ENCODE measurements at regions not wholly inside any gene's neighbourhood (a gene's known extent, or its start where the extent isn't known, plus 50 kb on each side); places are given as distances from the start of the nearest gene placed in this dataset.

DNA sequence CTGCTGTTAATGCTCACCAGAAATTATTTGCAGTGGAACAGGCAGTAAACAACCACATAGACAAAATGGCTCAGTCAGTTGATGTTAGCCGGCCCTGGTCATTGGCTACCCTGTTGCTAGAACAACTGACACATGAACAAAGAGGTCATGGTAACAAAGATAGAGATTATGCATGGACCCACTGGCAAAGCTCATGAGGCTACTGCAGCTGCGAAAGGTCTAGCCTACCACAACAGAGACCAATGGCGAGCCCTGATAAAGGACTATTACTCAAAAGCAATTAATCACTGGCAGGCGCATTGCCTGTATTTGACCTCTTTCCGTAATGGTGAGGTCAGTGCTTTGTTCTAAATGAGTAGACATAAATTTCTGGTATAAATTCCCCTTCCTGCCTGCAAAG is 474.2 kb downstream of the DSC3 start:
- Mint-ChIP-seq H3K9me3 (peaks cover 6% of the 10 kb centered on the region), H3K27ac (no peak overlapping the region), H3K36me3 (no peaks in the 10 kb centered on the region), H3K27me3 (no peaks in the 10 kb centered on the region), H3K4me1 (ENCODE audit: unreplicated experiment) (no peaks in the 10 kb centered on the region), H3K4me3 (no peak overlapping the region)
- no peak for DNase-seq (ENCODE audit: extremely low spot score, unreplicated experiment)
- TF ChIP-seq, protein P1, sequence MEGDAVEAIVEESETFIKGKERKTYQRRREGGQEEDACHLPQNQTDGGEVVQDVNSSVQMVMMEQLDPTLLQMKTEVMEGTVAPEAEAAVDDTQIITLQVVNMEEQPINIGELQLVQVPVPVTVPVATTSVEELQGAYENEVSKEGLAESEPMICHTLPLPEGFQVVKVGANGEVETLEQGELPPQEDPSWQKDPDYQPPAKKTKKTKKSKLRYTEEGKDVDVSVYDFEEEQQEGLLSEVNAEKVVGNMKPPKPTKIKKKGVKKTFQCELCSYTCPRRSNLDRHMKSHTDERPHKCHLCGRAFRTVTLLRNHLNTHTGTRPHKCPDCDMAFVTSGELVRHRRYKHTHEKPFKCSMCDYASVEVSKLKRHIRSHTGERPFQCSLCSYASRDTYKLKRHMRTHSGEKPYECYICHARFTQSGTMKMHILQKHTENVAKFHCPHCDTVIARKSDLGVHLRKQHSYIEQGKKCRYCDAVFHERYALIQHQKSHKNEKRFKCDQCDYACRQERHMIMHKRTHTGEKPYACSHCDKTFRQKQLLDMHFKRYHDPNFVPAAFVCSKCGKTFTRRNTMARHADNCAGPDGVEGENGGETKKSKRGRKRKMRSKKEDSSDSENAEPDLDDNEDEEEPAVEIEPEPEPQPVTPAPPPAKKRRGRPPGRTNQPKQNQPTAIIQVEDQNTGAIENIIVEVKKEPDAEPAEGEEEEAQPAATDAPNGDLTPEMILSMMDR (conservative IDR thresholded peaks at IDR 0.05), result no peak

DNA sequence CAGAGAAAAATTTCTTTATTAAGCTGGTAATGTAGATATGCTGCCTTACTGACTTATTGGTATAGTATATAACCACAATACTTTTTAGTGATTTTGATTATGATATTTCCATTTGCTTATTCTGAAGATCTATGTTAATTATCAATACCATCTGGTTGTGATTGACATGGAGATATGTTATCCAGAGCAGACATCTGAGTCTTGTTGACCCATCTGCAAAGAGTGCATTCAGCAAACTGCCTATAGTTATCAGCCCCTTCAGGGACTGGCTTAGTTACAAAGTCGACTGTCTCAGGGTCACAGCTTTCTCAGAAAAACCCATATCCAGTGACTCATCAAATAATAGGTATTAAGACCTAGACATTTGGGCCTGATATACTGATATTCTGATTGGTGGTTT is 475.7 kb downstream of the DSC3 start:
- no peaks in the 10 kb centered on the region for H3K36me3 Mint-ChIP-seq
- no peak overlapping the region for H3K27ac Mint-ChIP-seq
- H3K9me3 Mint-ChIP-seq, result peaks cover 6% of the 10 kb centered on the region
- no peak overlapping the region for H3K4me3 Mint-ChIP-seq
- no peaks in the 10 kb centered on the region for H3K4me1 Mint-ChIP-seq (ENCODE audit: unreplicated experiment)
- TF ChIP-seq, protein P1 (conservative IDR thresholded peaks at IDR 0.05), result no peak
- no peaks in the 10 kb centered on the region for H3K27me3 Mint-ChIP-seq
- no peak for DNase-seq (ENCODE audit: extremely low spot score, unreplicated experiment)

DNA sequence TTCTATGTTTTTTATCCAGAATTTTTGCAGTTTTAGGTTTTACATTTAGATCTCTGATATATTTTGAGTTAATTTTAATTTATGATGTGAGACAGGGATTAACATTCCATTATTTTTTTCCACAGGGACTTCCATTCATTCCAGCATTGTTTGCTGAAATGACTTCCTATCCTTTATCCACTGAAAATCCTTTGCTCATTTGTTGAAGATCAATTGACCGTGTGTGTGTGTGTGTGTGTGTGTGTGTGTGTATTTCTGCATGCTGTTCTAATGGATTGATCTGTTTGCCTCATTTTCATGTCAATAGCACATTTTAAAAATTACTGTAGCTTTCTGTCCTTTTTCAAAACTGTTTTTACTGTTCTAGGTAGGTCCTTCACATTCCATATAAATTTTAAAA is 480.3 kb downstream of the DSC3 start:
- no peak overlapping the region for H3K27ac Mint-ChIP-seq
- no peaks in the 10 kb centered on the region for H3K36me3 Mint-ChIP-seq

DNA sequence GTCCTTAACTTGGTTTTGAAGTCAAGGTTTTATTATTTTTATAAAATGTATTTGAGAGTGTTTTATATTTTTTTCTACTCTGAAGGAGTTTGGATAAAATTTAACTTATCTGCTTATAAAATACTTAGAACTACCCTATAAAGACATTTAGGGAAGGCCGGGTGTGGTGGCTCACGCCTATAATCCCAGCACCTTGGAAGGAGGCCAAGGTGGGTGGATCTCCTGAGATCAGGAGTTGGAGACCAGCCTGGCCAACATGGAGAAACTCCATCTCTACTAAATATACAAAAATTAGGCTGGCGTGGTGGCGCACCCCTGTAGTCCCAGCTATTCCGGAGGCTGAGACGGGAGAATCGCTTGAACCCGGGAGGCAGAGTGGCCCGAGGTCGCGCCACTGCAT is 486.4 kb downstream of the DSC3 start:
- TF ChIP-seq, protein P1 (conservative IDR thresholded peaks at IDR 0.05), result no peak
- DNase-seq (ENCODE audit: extremely low spot score, unreplicated experiment), result no peak
- Mint-ChIP-seq H3K4me3 (no peak overlapping the region), H3K36me3 (no peaks in the 10 kb centered on the region), H3K27ac (no peak overlapping the region), H3K27me3 (no peaks in the 10 kb centered on the region), H3K9me3 (peaks cover 7% of the 10 kb centered on the region), H3K4me1 (ENCODE audit: unreplicated experiment) (no peaks in the 10 kb centered on the region)

More for the DNA sequence above, 480.3 kb downstream of the DSC3 start:
- DNase-seq (ENCODE audit: extremely low spot score, unreplicated experiment), result no peak
- TF ChIP-seq, protein P1 (conservative IDR thresholded peaks at IDR 0.05), result no peak
- Mint-ChIP-seq H3K4me1 (ENCODE audit: unreplicated experiment) (no peaks in the 10 kb centered on the region), H3K27me3 (no peaks in the 10 kb centered on the region), H3K4me3 (no peak overlapping the region), H3K9me3 (peaks cover 7% of the 10 kb centered on the region)

DNA sequence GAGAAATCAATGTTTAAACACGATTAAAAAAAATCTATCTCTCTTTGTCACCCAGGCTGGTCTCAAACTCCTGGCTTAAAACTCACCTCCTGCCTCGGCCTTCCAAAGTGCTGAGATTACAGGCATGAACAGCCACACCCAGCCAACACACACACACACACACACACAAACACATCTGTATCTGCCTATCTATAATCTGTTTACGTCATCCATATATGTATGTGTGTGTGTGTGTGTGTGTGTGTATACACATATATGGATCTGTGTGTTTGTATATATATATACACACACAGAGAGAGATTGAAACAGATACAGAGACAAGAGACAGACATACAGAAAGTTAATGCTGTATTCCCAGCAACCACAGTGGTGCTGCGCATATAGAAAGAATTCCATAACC is 497.1 kb downstream of the DSC3 start:
- H3K4me3 Mint-ChIP-seq, result no peak overlapping the region
- TF ChIP-seq, protein P1 (conservative IDR thresholded peaks at IDR 0.05), result no peak
- no peaks in the 10 kb centered on the region for H3K36me3 Mint-ChIP-seq
- no peaks in the 10 kb centered on the region for H3K27me3 Mint-ChIP-seq
- no peaks in the 10 kb centered on the region for H3K9me3 Mint-ChIP-seq
- no peak overlapping the region for H3K27ac Mint-ChIP-seq
- no peak for DNase-seq (ENCODE audit: extremely low spot score, unreplicated experiment)
- H3K4me1 Mint-ChIP-seq (ENCODE audit: unreplicated experiment), result no peaks in the 10 kb centered on the region

DNA sequence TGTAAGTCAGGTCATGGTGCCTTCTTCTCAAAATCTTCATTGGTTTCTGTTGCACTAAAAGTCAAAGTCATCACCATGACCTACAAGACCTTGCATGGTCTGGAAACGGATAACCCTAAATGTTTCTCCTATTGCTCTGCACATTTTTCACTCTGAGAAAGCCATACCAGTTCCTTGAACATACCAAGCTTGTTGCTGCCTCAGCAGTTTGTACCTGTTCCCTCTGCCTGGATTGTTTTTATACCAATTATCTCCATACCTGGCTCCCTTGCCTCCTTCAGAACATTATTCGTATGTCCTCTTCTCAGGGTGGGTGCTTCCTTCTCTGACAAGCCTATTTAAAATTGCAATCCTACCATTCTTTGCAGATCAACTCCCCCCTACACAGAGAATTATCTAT is 498.4 kb downstream of the DSC3 start:
- H3K27ac Mint-ChIP-seq, result no peak overlapping the region
- no peak for DNase-seq (ENCODE audit: extremely low spot score, unreplicated experiment)
- no peaks in the 10 kb centered on the region for H3K27me3 Mint-ChIP-seq
- H3K4me1 Mint-ChIP-seq (ENCODE audit: unreplicated experiment), result no peaks in the 10 kb centered on the region
- no peaks in the 10 kb centered on the region for H3K36me3 Mint-ChIP-seq
- no peak overlapping the region for H3K4me3 Mint-ChIP-seq
- H3K9me3 Mint-ChIP-seq, result no peaks in the 10 kb centered on the region
- TF ChIP-seq, protein P1 (conservative IDR thresholded peaks at IDR 0.05), result no peak
